OCI-LY1 (cell line): ENCODE measurements at regions not wholly inside any gene's neighbourhood (a gene's known extent, or its start where the extent isn't known, plus 50 kb on each side); places are given as distances from the start of the nearest gene placed in this dataset.

Experiments
- H2AFZ ChIP-seq: fragments of 200-600 bp; sonication (generic), shearing (Covaris generic); 2 replicates; pipeline ENCODE4 v1.6.0; 2014; ENCODE audit warnings: antibody characterized with exemption, mild to moderate bottlenecking, low read length
- H3F3A ChIP-seq: fragments of 200-600 bp; sonication (generic), shearing (Covaris generic); 2 replicates; pipeline ENCODE4 v1.6.0; 2014; ENCODE audit warnings: mild to moderate bottlenecking, antibody characterized with exemption, low read length, moderate library complexity; ENCODE audit not compliant: insufficient read depth
- H3K27ac ChIP-seq: fragments of 200-600 bp; sonication (generic); 2 replicates; pipeline ENCODE4 v1.5.1; 2014; ENCODE audit warnings: low read length, mixed run types, mild to moderate bottlenecking, low read depth; ENCODE audit not compliant: poor library complexity, severe bottlenecking
- H3K27me3 ChIP-seq: fragments of 200-600 bp; sonication (generic); 2 replicates; pipeline ENCODE4 v1.6.0; 2014; ENCODE audit warnings: antibody characterized with exemption, mild to moderate bottlenecking, low read length, moderate library complexity; ENCODE audit not compliant: insufficient read depth
- H3K36me3 ChIP-seq: fragments of 200-600 bp; sonication (generic); 2 replicates; pipeline ENCODE4 v1.6.1; 2014; ENCODE audit warnings: mild to moderate bottlenecking, antibody characterized with exemption, low read length, moderate library complexity, mixed read lengths; ENCODE audit not compliant: insufficient read depth
- H3K4me1 ChIP-seq: fragments of 200-600 bp; sonication (generic); 2 replicates; pipeline ENCODE4 v1.5.1; 2014; ENCODE audit warnings: mild to moderate bottlenecking, low read length, moderate library complexity; ENCODE audit not compliant: insufficient read depth, severe bottlenecking
- H3K4me2 ChIP-seq: fragments of 200-600 bp; sonication (generic), shearing (Covaris generic); 2 replicates; pipeline ENCODE4 v1.6.1; 2014; ENCODE audit warnings: low read length
- H3K4me3 ChIP-seq: fragments of 200-600 bp; sonication (generic); 2 replicates; pipeline ENCODE4 v1.5.1; 2014; ENCODE audit warnings: low read length, low read depth, mild to moderate bottlenecking, mixed read lengths; ENCODE audit not compliant: poor library complexity, severe bottlenecking
- H3K79me2 ChIP-seq: fragments of 200-600 bp; shearing (Covaris generic); 2 replicates; pipeline ENCODE4 v1.6.1; 2016; ENCODE audit warnings: mixed run types, low read length, mixed read lengths; ENCODE audit not compliant: insufficient read depth
- H3K9ac ChIP-seq: fragments of 200-600 bp; sonication (generic), shearing (Covaris generic); 2 replicates; pipeline ENCODE4 v1.6.1; 2014; ENCODE audit warnings: mild to moderate bottlenecking, low read length, mixed read lengths
- H3K9me2 ChIP-seq: fragments of 200-600 bp; sonication (generic), shearing (Covaris generic); 2 replicates; pipeline ENCODE4 v1.6.1; 2014; ENCODE audit warnings: low read depth, mild to moderate bottlenecking, low read length, mixed read lengths
- H3K9me3 ChIP-seq: fragments of 200-600 bp; shearing (Covaris generic); 2 replicates; pipeline ENCODE4 v1.6.1; 2014; ENCODE audit warnings: low read length, mixed read lengths
- H4K20me1 ChIP-seq: fragments of 200-600 bp; sonication (generic), shearing (Covaris generic); 2 replicates; pipeline ENCODE4 v1.6.0; 2016; ENCODE audit warnings: mild to moderate bottlenecking, low read length; ENCODE audit not compliant: insufficient read depth
- CTCF ChIP-seq: fragments of 200-600 bp; sonication (generic), shearing (Covaris generic); IDR thresholded peaks from 2 replicates; pipeline ENCODE4 v1.5.1; 2017; ENCODE audit warnings: mild to moderate bottlenecking, antibody characterized with exemption, low read length, moderate library complexity, mixed read lengths
- EZH2 ChIP-seq: fragments of 200-600 bp; sonication (generic), shearing (Covaris generic); IDR thresholded peaks from 2 replicates; pipeline ENCODE4 v1.8.0; 2017; ENCODE audit warnings: borderline replicate concordance, mixed run types, mild to moderate bottlenecking, antibody characterized with exemption, low read length, moderate library complexity, mixed read lengths

- Histone ChIP-seq H3K36me3 (no peaks in the 10 kb centered on the region), H3K4me3 (no peak overlapping the region), H4K20me1 (no peaks in the 10 kb centered on the region), H3K27me3 (no peaks in the 10 kb centered on the region), H3K9ac (no peak overlapping the region), H3K27ac (no peak overlapping the region), H3K4me2 (no peak overlapping the region), H2AFZ (no peak overlapping the region), H3K9me2 (no peaks in the 10 kb centered on the region), H3K79me2 (no peaks in the 10 kb centered on the region), H3K9me3 (no peaks in the 10 kb centered on the region), H3F3A (no peaks in the 10 kb centered on the region), H3K4me1 (no peaks in the 10 kb centered on the region)
- TF ChIP-seq CTCF (no peak), EZH2 (no peak)
Observed at GRCh38 chr14:105873870-105874512, 347.6 kb downstream of the TMEM121 start.

GRCh38 chr14:105876158-105876557, 349.8 kb downstream of the TMEM121 start:
- H3K9me3 ChIP-seq: no peaks in the 10 kb centered on the region
- H3K79me2 ChIP-seq: no peaks in the 10 kb centered on the region
- no peaks in the 10 kb centered on the region for H4K20me1 ChIP-seq
- no peak overlapping the region for H3K9ac ChIP-seq
- H3K36me3 ChIP-seq: no peaks in the 10 kb centered on the region
- no peak overlapping the region for H3K4me3 ChIP-seq
- H3K27me3 ChIP-seq: no peaks in the 10 kb centered on the region
- no peak overlapping the region for H2AFZ ChIP-seq
- H3K4me2 ChIP-seq: no peak overlapping the region
- H3K9me2 ChIP-seq: no peaks in the 10 kb centered on the region
- no peaks in the 10 kb centered on the region for H3K4me1 ChIP-seq
- no peaks in the 10 kb centered on the region for H3F3A ChIP-seq
- TF ChIP-seq CTCF: no peak
- no peak for TF ChIP-seq EZH2
- no peak overlapping the region for H3K27ac ChIP-seq

- no peak overlapping the region for H3K27ac ChIP-seq
- H2AFZ ChIP-seq: no peak overlapping the region
- no peaks in the 10 kb centered on the region for H3K27me3 ChIP-seq
Observed at GRCh38 chr14:105876829-105877228, 350.4 kb downstream of the TMEM121 start.

More at GRCh38 chr14:105876829-105877228, 350.4 kb downstream of the TMEM121 start:
- no peak for TF ChIP-seq CTCF
- TF ChIP-seq EZH2: no peak
- H3K36me3 ChIP-seq: no peaks in the 10 kb centered on the region
- no peaks in the 10 kb centered on the region for H3K79me2 ChIP-seq
- no peaks in the 10 kb centered on the region for H4K20me1 ChIP-seq
- H3K9me3 ChIP-seq: no peaks in the 10 kb centered on the region
- no peak overlapping the region for H3K9ac ChIP-seq
- no peak overlapping the region for H3K4me3 ChIP-seq
- H3K9me2 ChIP-seq: no peaks in the 10 kb centered on the region
- no peak overlapping the region for H3K4me2 ChIP-seq
- no peaks in the 10 kb centered on the region for H3F3A ChIP-seq
- no peaks in the 10 kb centered on the region for H3K4me1 ChIP-seq
